Kidney (tissue), 13 donors: ENCODE measurements at regions not wholly inside any gene's neighbourhood (a gene's known extent, or its start where the extent isn't known, plus 50 kb on each side); places are given as distances from the start of the nearest gene placed in this dataset.

Source experiments
- DNase-seq, 5 donors: peaks; one replicate each; pipeline ENCODE4 v3.0.0-alpha.2; 2013 to 2020
- FAIRE-seq: peaks from 2 replicates; lab custom pipeline; 2012; peaks lifted over from hg19 to GRCh38; lab: Jason Lieb, UNC
- H3K27ac ChIP-seq, 2 donors: one replicate each; pipeline ENCODE4 v1.7.0; 2013; ENCODE audit warnings: low read depth in 2 of 2, low read length in 2 of 2, inconsistent platforms in 1 of 2
- H3K27me3 ChIP-seq: one replicate; pipeline ENCODE4 v1.7.1; 2013; ENCODE audit warnings: low read length, inconsistent platforms; ENCODE audit not compliant: control insufficient read depth, insufficient read depth
- H3K36me3 ChIP-seq, 3 donors: one replicate each; pipeline versions ENCODE4 v1.7.0 to v1.7.1; 2013; ENCODE audit warnings: low read length in 3 of 3, control low read depth in 1 of 3, inconsistent platforms in 1 of 3; ENCODE audit not compliant: insufficient read depth in 3 of 3, control insufficient read depth in 2 of 3
- H3K4me1 ChIP-seq, 3 donors: one replicate each; pipeline versions ENCODE4 v1.7.0 to v1.7.1; 2013; ENCODE audit warnings: low read length in 3 of 3, inconsistent platforms in 1 of 3, low read depth in 1 of 3; ENCODE audit not compliant: control insufficient read depth in 2 of 3, insufficient read depth in 2 of 3
- H3K4me3 ChIP-seq, 3 donors: one replicate each; pipeline versions ENCODE4 v1.7.0 to v1.8.1; 2013; ENCODE audit warnings: low read length in 3 of 3, control low read depth in 1 of 3, inconsistent platforms in 1 of 3
- H3K9ac ChIP-seq, 3 donors: one replicate each; pipeline versions ENCODE4 v1.7.0 to v1.7.1; 2013; ENCODE audit warnings: low read length in 3 of 3, control low read depth in 1 of 3, inconsistent platforms in 1 of 3
- H3K9me3 ChIP-seq, 3 donors: one replicate each; pipeline versions ENCODE4 v1.7.0 to v1.7.1; 2013; ENCODE audit warnings: low read length in 3 of 3, control low read depth in 1 of 3, inconsistent platforms in 1 of 3; ENCODE audit not compliant: control insufficient read depth in 2 of 3, insufficient read depth in 1 of 3
- intact Hi-C: fragments of 100-400 bp; cut with DNase I; formaldehyde crosslinking; loops from one replicate; pipeline ENCODE4 v1.11.1; 2022
- TF ChIP-seq, protein P1 (sequence below): IDR thresholded peaks from 3 replicates; pipeline ENCODE4 v1.5.1; 2012; ENCODE audit warnings: mild to moderate bottlenecking, moderate library complexity, borderline replicate concordance; ENCODE audit not compliant: insufficient read depth; ENCODE audit errors: extremely low read depth
- donor health status: control.
- donor health status: control.
- donor health status: control.
- donor health status: control.
- donor health status: control.
- donor health status: DM: yes; HTN: yes; CAD: no.
- donor health status: Normal renal cell carcinoma (clear cell type).

DNA sequence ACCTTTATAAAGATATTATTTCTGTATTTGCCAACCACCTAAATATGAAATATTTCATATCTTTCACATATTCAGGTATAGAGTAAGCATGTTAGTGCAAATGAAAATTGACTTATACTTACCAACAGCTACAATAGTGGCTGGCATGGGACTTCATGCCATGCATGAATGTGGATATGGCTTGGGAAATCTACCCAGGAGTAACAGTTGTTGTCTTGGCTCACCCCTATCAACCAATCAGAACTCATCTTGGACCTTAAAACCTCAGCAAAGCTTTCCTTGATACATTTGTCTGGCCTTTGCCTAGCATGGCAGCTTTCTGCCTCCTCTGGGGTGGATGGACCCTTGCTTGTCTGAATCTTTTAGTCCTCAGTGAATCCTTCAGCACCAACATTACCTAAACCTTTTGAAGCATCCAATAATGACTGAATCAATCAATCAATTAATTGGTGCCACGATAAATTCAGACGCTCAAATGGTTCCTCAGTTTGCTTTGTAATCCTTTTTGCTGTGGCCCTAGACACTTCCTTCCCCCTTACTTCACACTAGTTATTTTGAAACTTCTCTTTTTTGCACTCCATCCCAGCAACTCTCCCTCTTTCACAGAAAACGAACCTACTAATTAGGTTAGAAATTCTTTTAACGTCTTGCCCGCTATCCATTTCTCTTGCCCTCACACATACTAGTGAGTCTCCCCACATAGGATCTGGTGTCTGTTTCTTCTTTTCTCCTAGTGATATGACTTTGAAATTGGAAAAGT, 132.3 kb upstream of the ZNF608 start:
- DNase-seq: no peak
- Histone ChIP-seq H3K4me1 (no peaks in the 10 kb centered on the region), H3K9me3 (no peaks in the 10 kb centered on the region), H3K9ac (no peak overlapping the region), H3K27me3 (no peaks in the 10 kb centered on the region), H3K27ac (no peak overlapping the region), H3K36me3 (no peaks in the 10 kb centered on the region), H3K4me3 (no peak overlapping the region)
- TF ChIP-seq, protein P1, sequence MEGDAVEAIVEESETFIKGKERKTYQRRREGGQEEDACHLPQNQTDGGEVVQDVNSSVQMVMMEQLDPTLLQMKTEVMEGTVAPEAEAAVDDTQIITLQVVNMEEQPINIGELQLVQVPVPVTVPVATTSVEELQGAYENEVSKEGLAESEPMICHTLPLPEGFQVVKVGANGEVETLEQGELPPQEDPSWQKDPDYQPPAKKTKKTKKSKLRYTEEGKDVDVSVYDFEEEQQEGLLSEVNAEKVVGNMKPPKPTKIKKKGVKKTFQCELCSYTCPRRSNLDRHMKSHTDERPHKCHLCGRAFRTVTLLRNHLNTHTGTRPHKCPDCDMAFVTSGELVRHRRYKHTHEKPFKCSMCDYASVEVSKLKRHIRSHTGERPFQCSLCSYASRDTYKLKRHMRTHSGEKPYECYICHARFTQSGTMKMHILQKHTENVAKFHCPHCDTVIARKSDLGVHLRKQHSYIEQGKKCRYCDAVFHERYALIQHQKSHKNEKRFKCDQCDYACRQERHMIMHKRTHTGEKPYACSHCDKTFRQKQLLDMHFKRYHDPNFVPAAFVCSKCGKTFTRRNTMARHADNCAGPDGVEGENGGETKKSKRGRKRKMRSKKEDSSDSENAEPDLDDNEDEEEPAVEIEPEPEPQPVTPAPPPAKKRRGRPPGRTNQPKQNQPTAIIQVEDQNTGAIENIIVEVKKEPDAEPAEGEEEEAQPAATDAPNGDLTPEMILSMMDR: no peak
- FAIRE-seq: no peak
- intact Hi-C loops: no loop called here

DNA sequence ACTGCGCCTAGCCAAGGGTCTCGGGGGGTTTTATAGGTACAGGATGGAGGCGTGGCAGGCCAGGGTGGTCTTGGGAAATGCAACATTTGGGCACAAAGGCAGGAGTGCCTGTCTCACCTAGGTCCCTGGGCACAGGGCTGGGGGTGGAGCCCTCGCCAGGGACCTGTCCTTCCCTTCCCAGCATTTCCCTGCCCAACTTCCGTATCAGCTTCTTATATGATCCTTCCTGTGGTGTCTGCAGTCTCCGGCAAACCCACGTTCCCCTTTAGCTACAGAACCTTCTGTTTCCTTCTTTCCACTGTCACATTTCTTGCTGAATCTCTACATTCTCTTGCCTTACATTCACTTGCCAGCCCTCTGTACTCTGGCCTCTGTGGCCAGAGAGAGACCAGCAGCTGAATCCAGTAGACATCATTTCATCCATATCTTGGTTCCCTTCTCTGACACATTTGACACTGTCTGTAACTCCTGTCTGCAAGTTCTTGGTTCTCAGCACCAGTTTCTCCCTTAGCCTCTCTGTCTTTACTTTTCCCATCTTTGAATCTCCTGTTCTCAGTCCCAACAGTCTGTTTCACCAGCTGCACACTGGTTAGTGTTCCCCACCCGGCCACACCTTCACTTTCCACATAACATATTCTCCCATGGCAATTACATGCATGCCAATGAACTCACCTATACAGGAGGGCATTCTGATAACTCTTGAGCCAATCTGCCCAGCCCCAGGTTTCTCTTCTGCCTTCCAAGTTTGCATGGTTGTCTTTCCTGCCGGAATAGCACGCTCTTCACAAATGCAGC, 134.7 kb upstream of the ZNF608 start:
- Histone ChIP-seq H3K27me3 (no peaks in the 10 kb centered on the region), H3K9ac (no peak overlapping the region), H3K4me3 (no peak overlapping the region), H3K36me3 (no peaks in the 10 kb centered on the region), H3K9me3 (no peaks in the 10 kb centered on the region), H3K27ac (no peak overlapping the region), H3K4me1 (no peaks in the 10 kb centered on the region)
- DNase-seq (no peak), FAIRE-seq (no peak)
- intact Hi-C loops: no loop called here
- TF ChIP-seq, protein P1: no peak

DNA sequence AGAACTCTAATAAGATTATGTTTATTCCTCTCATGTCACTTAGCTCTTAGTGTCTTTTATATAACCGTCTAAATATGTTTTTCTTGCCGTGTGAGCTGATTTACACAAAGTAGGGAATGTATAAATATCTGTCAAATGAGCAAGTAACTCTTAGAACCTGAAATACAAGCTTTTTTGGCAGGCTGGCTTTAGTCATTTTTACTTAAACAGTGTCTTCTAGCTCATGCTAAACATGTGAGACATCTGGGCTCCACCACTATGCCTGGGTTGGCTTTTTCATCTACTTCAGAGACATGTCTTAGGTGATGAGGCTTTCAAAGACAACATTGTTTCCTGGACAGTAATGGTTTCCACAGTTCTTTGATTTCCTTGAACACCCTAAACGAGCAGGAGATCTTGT, 137.2 kb upstream of the ZNF608 start:
- TF ChIP-seq, protein P1: no peak
- H3K9me3 ChIP-seq: no peaks in the 10 kb centered on the region
- DNase-seq (peak in 1 of 5 donors; percentile 34), FAIRE-seq (no peak)
- H3K27me3 ChIP-seq: no peaks in the 10 kb centered on the region
- H3K27ac ChIP-seq: no peak overlapping the region
- no peak overlapping the region for H3K9ac ChIP-seq
- H3K36me3 ChIP-seq: no peaks in the 10 kb centered on the region
- peaks cover under 1 to 8% (median 5%) of the 10 kb centered on the region in 3 donors for H3K4me1 ChIP-seq
- no peak overlapping the region for H3K4me3 ChIP-seq
- intact Hi-C loops: no loop called here
